DOHH2 (cell line): ENCODE measurements at regions not wholly inside any gene's neighbourhood (a gene's known extent, or its start where the extent isn't known, plus 50 kb on each side); places are given as distances from the start of the nearest gene placed in this dataset.

ENCODE experiments used
- H3F3A ChIP-seq: fragments of 200-600 bp; sonication (generic), shearing (Covaris generic); 2 replicates; pipeline ENCODE4 v1.6.0; 2016; ENCODE audit warnings: antibody characterized with exemption, mild to moderate bottlenecking; ENCODE audit not compliant: control insufficient read depth, insufficient read depth
- H3K27ac ChIP-seq: fragments of 200-600 bp; sonication (generic); 2 replicates; pipeline ENCODE4 v1.5.1; 2014; ENCODE audit warnings: low read depth, mild to moderate bottlenecking, low read length, moderate library complexity
- H3K27me3 ChIP-seq: fragments of 200-600 bp; sonication (generic); 2 replicates; pipeline ENCODE4 v1.6.1; 2014; ENCODE audit warnings: mild to moderate bottlenecking, low read length, mixed read lengths; ENCODE audit not compliant: control insufficient read depth
- H3K36me3 ChIP-seq: fragments of 200-600 bp; sonication (generic); 2 replicates; pipeline ENCODE4 v1.6.1; 2014; ENCODE audit warnings: mild to moderate bottlenecking, low read length, moderate library complexity, mixed read lengths; ENCODE audit not compliant: control insufficient read depth
- H3K4me1 ChIP-seq: fragments of 200-600 bp; sonication (generic); 2 replicates; pipeline ENCODE4 v1.6.1; 2014; ENCODE audit warnings: mild to moderate bottlenecking, low read length, mixed read lengths; ENCODE audit not compliant: control insufficient read depth
- H3K4me2 ChIP-seq: fragments of 200-600 bp; sonication (generic); 2 replicates; pipeline ENCODE4 v1.6.0; 2014; ENCODE audit warnings: mild to moderate bottlenecking, low read length, moderate library complexity
- H3K4me3 ChIP-seq: fragments of 200-600 bp; sonication (generic); 2 replicates; pipeline ENCODE4 v1.5.1; 2014; ENCODE audit warnings: mild to moderate bottlenecking, low read length, mixed read lengths
- H3K79me2 ChIP-seq: fragments of 200-600 bp; sonication (generic); 2 replicates; pipeline ENCODE4 v1.6.1; 2014; ENCODE audit warnings: mild to moderate bottlenecking, low read length, mixed read lengths; ENCODE audit not compliant: control insufficient read depth
- H3K9me2 ChIP-seq: fragments of 200-600 bp; sonication (generic); replicated peaks from 2 replicates; pipeline ENCODE4 v1.6.1; 2014; ENCODE audit warnings: mild to moderate bottlenecking, low read length, mixed read lengths; ENCODE audit not compliant: control insufficient read depth
- H3K9me3 ChIP-seq: fragments of 200-600 bp; sonication (generic); 2 replicates; pipeline ENCODE4 v1.6.1; 2014; ENCODE audit warnings: antibody characterized with exemption, low read length, mixed read lengths; ENCODE audit not compliant: control insufficient read depth, insufficient read depth
- H4K20me1 ChIP-seq: fragments of 200-600 bp; sonication (generic); 2 replicates; pipeline ENCODE4 v1.6.0; 2014; ENCODE audit warnings: low read depth, mild to moderate bottlenecking, antibody characterized with exemption, low read length, moderate library complexity; ENCODE audit not compliant: control insufficient read depth, insufficient read depth
- CTCF ChIP-seq: fragments of 200-600 bp; sonication (generic); IDR thresholded peaks from one replicate; pipeline ENCODE4 v1.5.1; 2014; ENCODE audit warnings: antibody characterized with exemption, mild to moderate bottlenecking, low read depth, low read length; ENCODE audit not compliant: poor library complexity, severe bottlenecking
- EZH2phosphoT487 ChIP-seq: fragments of 200-600 bp; sonication (generic); IDR thresholded peaks from 2 replicates; pipeline ENCODE4 v1.6.1; 2017; ENCODE audit warnings: borderline replicate concordance, mild to moderate bottlenecking, antibody characterized with exemption, low read length, moderate library complexity, mixed read lengths

GRCh38 chr6:130694606-130695005 is 132.6 kb upstream of the SMLR1 start:
- Histone ChIP-seq H3F3A (no peaks in the 10 kb centered on the region), H3K36me3 (no peaks in the 10 kb centered on the region), H3K4me2 (no peak overlapping the region), H3K27me3 (peaks cover 13% of the 10 kb centered on the region), H3K9me3 (no peaks in the 10 kb centered on the region), H3K79me2 (no peaks in the 10 kb centered on the region), H3K4me1 (no peaks in the 10 kb centered on the region), H4K20me1 (no peaks in the 10 kb centered on the region), H3K4me3 (no peak overlapping the region), H3K9me2 (no peaks in the 10 kb centered on the region), H3K27ac (no peak overlapping the region)
- TF ChIP-seq CTCF (no peak), EZH2phosphoT487 (no peak)

- no peaks in the 10 kb centered on the region for H3K79me2 ChIP-seq
- no peak for TF ChIP-seq EZH2phosphoT487
- no peak for TF ChIP-seq CTCF
- no peaks in the 10 kb centered on the region for H3K4me1 ChIP-seq
- no peaks in the 10 kb centered on the region for H3K36me3 ChIP-seq
- H3F3A ChIP-seq: no peaks in the 10 kb centered on the region
- no peak overlapping the region for H3K4me2 ChIP-seq
- no peaks in the 10 kb centered on the region for H3K9me2 ChIP-seq
- H3K9me3 ChIP-seq: no peaks in the 10 kb centered on the region
- no peaks in the 10 kb centered on the region for H4K20me1 ChIP-seq
- peaks cover 16% of the 10 kb centered on the region for H3K27me3 ChIP-seq
- no peak overlapping the region for H3K4me3 ChIP-seq
- H3K27ac ChIP-seq: no peak overlapping the region
These were observed 130.4 kb upstream of the SMLR1 start for GRCh38 chr6:130696806-130697205.

GRCh38 chr6:130697271-130697994 is 129.8 kb upstream of the SMLR1 start:
- TF ChIP-seq CTCF (no peak), EZH2phosphoT487 (no peak)
- Histone ChIP-seq H3K27me3 (peaks cover 13% of the 10 kb centered on the region), H3F3A (no peaks in the 10 kb centered on the region), H3K9me3 (no peaks in the 10 kb centered on the region), H3K4me1 (no peaks in the 10 kb centered on the region), H3K36me3 (no peaks in the 10 kb centered on the region), H3K9me2 (no peaks in the 10 kb centered on the region), H3K27ac (no peak overlapping the region), H4K20me1 (no peaks in the 10 kb centered on the region), H3K79me2 (no peaks in the 10 kb centered on the region), H3K4me2 (no peak overlapping the region), H3K4me3 (no peak overlapping the region)
